KMS-11 (cell line): ENCODE measurements at regions not wholly inside any gene's neighbourhood (a gene's known extent, or its start where the extent isn't known, plus 50 kb on each side); places are given as distances from the start of the nearest gene placed in this dataset.

Experiments
- H2AFZ ChIP-seq: fragments of 200-600 bp; sonication (generic); 2 replicates; pipeline ENCODE4 v1.6.1; 2016; ENCODE audit warnings: antibody characterized with exemption, mixed run types, low read depth
- H3K27ac ChIP-seq: fragments of 200-600 bp; sonication (generic); 2 replicates; pipeline ENCODE4 v1.6.1; 2016; ENCODE audit warnings: mild to moderate bottlenecking, mixed run types
- H3K27me3 ChIP-seq: fragments of 200-600 bp; sonication (generic); 2 replicates; pipeline ENCODE4 v1.6.1; 2017; ENCODE audit warnings: mild to moderate bottlenecking, low read depth, mixed run types, moderate library complexity; ENCODE audit not compliant: insufficient read depth
- H3K36me3 ChIP-seq: fragments of 200-600 bp; sonication (generic); 2 replicates; pipeline ENCODE4 v1.6.1; 2017; ENCODE audit warnings: mild to moderate bottlenecking, mixed run types; ENCODE audit not compliant: insufficient read depth
- H3K4me1 ChIP-seq: fragments of 200-600 bp; sonication (generic); 2 replicates; pipeline ENCODE4 v1.6.1; 2016; ENCODE audit warnings: mild to moderate bottlenecking, low read depth, mixed run types; ENCODE audit not compliant: poor library complexity, severe bottlenecking
- H3K4me2 ChIP-seq: fragments of 200-600 bp; sonication (generic); 2 replicates; pipeline ENCODE4 v1.7.0; 2016; ENCODE audit warnings: mild to moderate bottlenecking, mixed run types
- H3K4me3 ChIP-seq: fragments of 200-600 bp; sonication (generic); IDR thresholded peaks from 2 replicates; pipeline ENCODE4 v1.6.1; 2017; ENCODE audit warnings: low read depth, low read length, mixed read lengths; ENCODE audit not compliant: insufficient read depth
- H3K79me2 ChIP-seq: fragments of 200-600 bp; sonication (generic); 2 replicates; pipeline ENCODE4 v1.6.1; 2016; ENCODE audit warnings: low read depth, mixed run types; ENCODE audit not compliant: insufficient read depth
- H3K9ac ChIP-seq: fragments of 200-600 bp; sonication (generic); 2 replicates; pipeline ENCODE4 v1.6.1; 2016; ENCODE audit warnings: mild to moderate bottlenecking, mixed run types
- H4K20me1 ChIP-seq: fragments of 200-600 bp; sonication (generic); 2 replicates; pipeline ENCODE4 v1.6.1; 2016; ENCODE audit warnings: mild to moderate bottlenecking, mixed run types; ENCODE audit not compliant: insufficient read depth
- TF ChIP-seq, protein P1 (sequence below): fragments of 200-600 bp; sonication (generic); conservative IDR thresholded peaks from 2 replicates; pipeline ENCODE4 v1.6.1; 2017; ENCODE audit warnings: low read depth, mild to moderate bottlenecking, antibody characterized with exemption, low read length, moderate library complexity, mixed read lengths

DNA sequence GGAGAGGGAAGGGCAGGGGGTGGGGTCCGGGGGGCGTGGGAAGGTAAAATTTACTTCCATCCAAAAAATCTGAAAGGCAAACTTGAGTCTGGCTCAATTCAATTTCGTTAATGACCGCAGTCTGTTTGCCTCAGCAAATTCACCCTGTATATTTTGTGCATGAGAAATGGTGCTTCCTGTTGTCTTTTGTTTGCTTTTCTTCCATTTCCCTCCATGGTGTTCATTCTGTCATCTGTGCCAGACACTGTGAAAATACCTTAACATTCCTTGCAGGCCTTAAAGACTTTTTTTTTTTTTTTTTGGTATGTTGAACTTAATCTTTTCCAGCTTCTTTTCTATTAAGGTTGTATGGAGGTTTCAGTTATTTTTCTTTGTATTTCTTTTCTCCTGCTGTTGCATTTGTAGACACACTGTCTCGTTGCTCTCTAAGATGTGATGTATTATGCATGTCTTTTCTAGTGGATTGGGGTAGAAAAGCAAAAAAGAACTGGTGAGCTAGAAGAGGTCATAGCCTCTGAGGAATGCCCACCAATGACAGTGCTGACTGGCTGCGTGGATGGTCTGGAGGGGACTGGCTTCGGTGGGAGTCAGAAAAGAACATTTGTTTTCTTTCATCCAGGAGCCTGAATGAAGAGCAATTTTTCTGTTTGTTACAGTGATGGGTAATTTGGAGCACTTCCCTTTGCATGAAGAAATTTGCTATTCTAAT, 585.0 kb upstream of the MAP3K7 start:
- no peaks in the 10 kb centered on the region for H3K79me2 ChIP-seq
- no peaks in the 10 kb centered on the region for H3K4me1 ChIP-seq
- no peak overlapping the region for H3K9ac ChIP-seq
- no peak overlapping the region for H3K4me3 ChIP-seq
- H3K27ac ChIP-seq: no peak overlapping the region
- no peaks in the 10 kb centered on the region for H3K27me3 ChIP-seq
- H3K4me2 ChIP-seq: no peak overlapping the region
- TF ChIP-seq, protein P1, sequence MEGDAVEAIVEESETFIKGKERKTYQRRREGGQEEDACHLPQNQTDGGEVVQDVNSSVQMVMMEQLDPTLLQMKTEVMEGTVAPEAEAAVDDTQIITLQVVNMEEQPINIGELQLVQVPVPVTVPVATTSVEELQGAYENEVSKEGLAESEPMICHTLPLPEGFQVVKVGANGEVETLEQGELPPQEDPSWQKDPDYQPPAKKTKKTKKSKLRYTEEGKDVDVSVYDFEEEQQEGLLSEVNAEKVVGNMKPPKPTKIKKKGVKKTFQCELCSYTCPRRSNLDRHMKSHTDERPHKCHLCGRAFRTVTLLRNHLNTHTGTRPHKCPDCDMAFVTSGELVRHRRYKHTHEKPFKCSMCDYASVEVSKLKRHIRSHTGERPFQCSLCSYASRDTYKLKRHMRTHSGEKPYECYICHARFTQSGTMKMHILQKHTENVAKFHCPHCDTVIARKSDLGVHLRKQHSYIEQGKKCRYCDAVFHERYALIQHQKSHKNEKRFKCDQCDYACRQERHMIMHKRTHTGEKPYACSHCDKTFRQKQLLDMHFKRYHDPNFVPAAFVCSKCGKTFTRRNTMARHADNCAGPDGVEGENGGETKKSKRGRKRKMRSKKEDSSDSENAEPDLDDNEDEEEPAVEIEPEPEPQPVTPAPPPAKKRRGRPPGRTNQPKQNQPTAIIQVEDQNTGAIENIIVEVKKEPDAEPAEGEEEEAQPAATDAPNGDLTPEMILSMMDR: no peak
- no peaks in the 10 kb centered on the region for H4K20me1 ChIP-seq
- H2AFZ ChIP-seq: no peak overlapping the region
- no peaks in the 10 kb centered on the region for H3K36me3 ChIP-seq

DNA sequence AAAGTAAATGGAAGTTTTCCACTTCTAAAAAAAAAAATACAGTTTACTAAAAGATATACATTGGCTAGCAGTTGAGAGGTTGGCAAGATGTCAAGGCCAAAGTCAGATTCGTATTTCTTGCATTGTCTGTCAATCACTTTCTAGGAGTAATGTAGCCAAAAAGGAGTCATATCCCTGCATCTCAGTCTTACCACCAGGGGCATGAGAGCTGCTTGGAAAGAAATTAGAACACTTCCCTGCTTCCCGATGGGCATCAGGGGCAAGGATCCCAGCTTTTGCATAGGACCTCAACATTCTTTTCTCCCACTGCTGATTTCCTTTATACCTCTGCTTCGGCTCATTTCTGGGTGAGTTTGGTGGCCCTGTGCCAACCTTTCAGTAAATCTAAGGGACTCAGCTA, 581.0 kb upstream of the MAP3K7 start:
- H3K27me3 ChIP-seq: no peaks in the 10 kb centered on the region
- H3K4me2 ChIP-seq: no peak overlapping the region
- H3K4me1 ChIP-seq: no peaks in the 10 kb centered on the region
- H3K79me2 ChIP-seq: no peaks in the 10 kb centered on the region
- no peaks in the 10 kb centered on the region for H4K20me1 ChIP-seq
- no peak overlapping the region for H3K4me3 ChIP-seq
- no peak overlapping the region for H3K27ac ChIP-seq
- no peaks in the 10 kb centered on the region for H3K36me3 ChIP-seq
- no peak overlapping the region for H3K9ac ChIP-seq
- TF ChIP-seq, protein P1: no peak
- H2AFZ ChIP-seq: no peak overlapping the region

DNA sequence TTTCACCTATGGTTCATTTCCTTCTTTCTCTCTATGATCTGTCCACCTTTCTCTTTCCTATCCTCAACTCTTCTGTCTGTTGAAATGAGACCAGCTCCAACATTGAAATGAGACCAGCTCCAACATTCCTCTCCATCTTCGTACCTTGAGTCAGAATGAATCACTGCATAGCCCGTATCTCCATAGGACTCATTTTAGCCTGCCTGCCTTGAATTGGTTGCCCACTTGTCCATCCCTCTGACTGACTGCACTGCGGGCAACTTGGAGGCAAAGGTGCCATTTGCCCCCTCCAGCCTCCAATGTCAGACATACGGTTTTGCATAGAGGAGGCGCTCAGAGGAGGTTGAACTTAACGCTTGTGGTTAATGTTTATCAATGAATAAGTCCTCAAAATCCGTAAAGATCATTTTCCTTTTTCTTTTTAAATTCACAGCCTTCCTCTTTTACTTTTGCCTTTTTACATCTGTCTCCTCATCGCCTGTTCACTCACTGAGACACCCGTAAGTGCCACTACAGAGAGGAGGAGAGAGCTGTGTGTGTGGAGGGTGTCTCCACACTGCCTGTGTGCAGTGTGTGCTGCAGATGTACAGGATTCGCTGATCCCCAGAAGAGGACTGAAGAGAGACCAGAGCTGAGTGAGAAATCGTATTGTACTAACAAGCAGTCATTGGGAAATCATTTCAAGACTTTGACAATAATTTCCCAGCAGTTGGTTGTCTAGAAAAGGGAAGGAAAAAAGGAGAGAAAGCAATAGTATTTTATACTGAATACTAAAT, 579.6 kb upstream of the MAP3K7 start:
- H3K4me2 ChIP-seq: no peak overlapping the region

DNA sequence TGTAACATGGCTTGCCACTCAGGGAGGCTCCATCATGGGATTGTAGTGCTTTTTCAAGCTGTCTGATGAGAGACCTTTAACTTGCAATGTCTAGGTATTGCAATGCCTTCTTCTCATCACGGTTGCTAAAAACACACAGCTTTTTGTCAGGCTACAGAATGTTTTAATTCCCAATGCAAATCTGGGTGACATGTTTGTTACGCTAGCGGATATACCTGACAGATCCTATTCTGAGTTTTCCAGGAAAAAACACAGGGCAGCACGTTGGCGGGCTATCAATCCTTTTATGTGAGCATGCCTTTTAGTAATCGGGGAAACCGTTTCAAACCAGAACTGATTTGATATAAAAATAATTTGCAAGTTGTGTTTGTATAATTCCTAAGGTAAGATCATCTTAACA, 577.2 kb upstream of the MAP3K7 start:
- no peak overlapping the region for H3K27ac ChIP-seq
- H3K9ac ChIP-seq: no peak overlapping the region
- no peak overlapping the region for H2AFZ ChIP-seq
- H3K4me1 ChIP-seq: no peaks in the 10 kb centered on the region
- no peaks in the 10 kb centered on the region for H3K36me3 ChIP-seq
- H3K79me2 ChIP-seq: no peaks in the 10 kb centered on the region
- TF ChIP-seq, protein P1: no peak
- no peak overlapping the region for H3K4me3 ChIP-seq
- no peak overlapping the region for H3K4me2 ChIP-seq
- no peaks in the 10 kb centered on the region for H4K20me1 ChIP-seq
- no peaks in the 10 kb centered on the region for H3K27me3 ChIP-seq

More for the DNA sequence above, 579.6 kb upstream of the MAP3K7 start:
- H2AFZ ChIP-seq: no peak overlapping the region
- H3K27me3 ChIP-seq: no peaks in the 10 kb centered on the region
- TF ChIP-seq, protein P1: no peak
- no peaks in the 10 kb centered on the region for H4K20me1 ChIP-seq
- H3K4me1 ChIP-seq: no peaks in the 10 kb centered on the region
- H3K4me3 ChIP-seq: no peak overlapping the region
- no peaks in the 10 kb centered on the region for H3K79me2 ChIP-seq
- no peak overlapping the region for H3K27ac ChIP-seq
- H3K36me3 ChIP-seq: no peaks in the 10 kb centered on the region
- H3K9ac ChIP-seq: no peak overlapping the region
